GM18907 (cell line): ENCODE measurements at regions not wholly inside any gene's neighbourhood (a gene's known extent, or its start where the extent isn't known, plus 50 kb on each side); places are given as distances from the start of the nearest gene placed in this dataset.

Source experiments
- ATAC-seq: cut with Tn5 transposase; IDR thresholded peaks from one replicate; pipeline ENCODE4 v1.9.1; 2021; ENCODE audit warnings: mild to moderate bottlenecking, moderate library complexity; ENCODE audit not compliant: unreplicated experiment

DNA sequence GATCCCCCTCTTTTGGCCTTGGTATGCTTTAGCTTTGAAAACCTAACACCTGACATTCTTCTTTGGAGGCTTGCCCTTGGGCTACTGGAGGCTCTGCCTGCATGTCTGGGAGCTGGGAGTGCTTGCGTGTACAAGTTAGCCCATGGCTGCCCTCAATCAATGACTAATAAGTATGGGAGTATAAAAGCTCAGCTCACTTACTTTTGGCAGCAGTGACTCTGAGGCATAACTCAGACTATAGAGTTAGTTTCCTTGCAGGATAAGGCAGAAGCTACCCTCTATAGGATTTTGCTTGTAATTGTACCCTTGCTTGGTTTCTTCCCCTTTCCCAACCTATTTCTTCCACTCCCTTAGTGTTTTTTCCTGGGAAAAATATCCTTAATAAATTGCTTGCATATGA lies 247.9 kb downstream of the PPP1R2C start:
- no peak for ATAC-seq

DNA sequence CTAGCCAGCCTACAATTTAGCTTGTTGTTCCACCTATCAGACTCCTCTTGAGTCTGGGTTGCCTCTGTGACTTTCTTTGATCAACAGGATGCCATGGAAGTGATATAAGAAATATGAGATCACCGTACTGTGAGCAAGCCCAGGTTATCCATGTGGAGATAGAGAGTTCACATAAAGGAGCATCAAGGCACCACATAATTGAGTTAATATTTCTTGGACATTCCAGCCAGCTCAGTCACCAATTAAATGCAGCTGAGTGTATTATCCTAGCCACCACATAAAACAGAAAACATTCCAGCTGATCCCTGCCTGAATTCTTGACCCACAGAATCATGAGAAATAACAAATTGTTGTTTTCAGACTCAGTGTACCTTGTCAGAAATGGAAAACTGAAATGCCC lies 253.6 kb downstream of the PPP1R2C start:
- ATAC-seq, result no peak

DNA sequence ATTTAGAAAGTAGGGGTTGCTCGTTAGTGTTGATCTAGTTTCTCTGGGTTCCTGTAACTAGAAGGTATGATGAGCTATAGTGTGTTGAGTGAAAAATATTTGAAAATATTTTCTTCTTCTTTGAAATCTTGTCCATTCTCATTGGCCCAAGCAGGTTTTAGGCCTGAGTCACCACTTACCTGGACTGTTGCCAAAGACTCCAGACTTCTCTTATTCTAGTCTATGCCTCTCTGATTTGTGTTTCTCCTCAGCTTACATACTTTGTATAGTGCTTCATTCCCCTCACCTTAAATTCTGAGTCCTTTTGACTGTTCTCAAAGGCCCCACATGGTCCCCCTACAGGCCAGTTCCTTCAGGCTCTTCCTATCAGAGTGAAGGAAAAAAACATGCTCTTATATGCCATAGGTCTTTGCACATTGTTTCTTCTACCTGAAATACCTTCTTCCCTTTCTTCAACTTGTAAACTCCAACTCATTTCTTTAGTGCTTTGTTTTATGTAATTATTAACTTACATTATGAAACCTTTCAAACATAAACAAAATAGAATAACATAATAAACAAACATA lies 258.2 kb downstream of the PPP1R2C start:
- no peak for ATAC-seq

DNA sequence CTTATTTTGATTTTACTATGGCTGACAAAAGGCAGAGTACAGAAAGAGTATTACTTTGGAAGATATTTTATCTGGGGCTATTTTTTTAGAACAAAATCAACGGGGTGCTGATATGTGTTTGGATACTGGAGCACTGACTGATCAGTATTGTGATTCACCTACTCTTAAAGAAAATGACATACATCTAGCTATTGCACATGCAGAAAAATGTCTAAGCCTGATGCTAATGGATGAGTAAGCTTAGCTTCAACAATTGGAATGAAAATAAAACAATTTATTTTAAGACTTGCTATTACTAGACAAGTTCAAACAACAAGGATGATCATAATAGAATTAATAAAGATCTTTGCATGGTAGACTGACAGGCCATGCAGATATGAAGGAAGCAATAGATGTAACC lies 262.0 kb downstream of the PPP1R2C start:
- no peak for ATAC-seq

DNA sequence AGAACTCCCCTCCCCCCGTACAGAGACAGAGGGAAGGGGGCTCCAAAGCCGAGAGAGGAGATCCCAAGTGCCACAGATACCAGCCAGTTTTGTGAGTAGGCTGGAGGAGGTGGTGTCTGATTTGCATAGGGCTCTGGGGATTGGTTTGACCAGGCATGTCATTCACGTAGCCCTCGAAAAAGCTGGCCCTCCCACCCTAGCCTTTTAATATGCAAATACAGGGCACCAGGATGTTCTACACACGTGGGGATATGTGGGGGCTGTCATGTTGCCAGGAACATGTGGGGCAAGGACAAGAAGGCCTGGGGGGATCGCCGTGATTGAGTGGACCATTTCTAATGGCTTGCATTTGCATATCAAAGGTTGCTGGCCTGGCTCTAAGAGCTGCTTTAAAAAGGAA lies 272.9 kb downstream of the PPP1R2C start:
- ATAC-seq, result no peak

DNA sequence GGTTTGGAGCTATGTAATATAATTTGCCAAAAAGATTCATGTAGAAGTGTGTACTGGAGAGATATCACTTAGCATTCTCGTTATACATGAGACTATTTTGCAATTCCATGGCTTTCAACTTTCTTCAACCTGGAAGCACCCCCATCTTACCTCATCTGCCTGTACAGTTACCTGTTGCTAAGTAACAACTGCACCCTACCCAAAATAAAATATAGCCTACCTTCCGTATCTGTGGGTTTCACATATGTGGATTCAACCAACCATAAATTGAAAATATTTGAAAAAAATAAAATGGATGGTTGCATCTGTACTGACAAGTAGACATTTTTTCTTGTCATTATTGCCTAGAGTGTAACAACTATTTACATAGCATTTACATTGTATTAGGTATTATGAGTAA lies 278.3 kb downstream of the PPP1R2C start:
- ATAC-seq, result no peak

DNA sequence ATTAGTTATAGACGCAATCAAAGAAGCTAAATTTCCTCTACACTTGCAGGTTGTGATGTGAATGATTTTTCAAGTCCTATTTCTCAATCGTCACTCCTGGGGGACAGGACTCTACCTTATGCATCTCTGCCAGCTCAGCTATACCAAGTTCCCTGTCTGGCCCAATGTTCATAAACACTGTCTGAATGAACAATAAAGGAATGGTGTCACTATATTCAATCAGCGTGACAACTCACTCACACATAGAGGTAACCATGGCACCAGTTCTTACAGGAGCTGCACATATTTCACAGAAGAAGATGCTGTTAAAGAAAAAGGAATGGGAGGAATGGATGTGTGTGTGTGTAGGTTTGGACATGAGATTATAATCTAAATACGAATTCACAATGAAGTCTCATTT lies 280.6 kb downstream of the PPP1R2C start:
- ATAC-seq, result no peak

DNA sequence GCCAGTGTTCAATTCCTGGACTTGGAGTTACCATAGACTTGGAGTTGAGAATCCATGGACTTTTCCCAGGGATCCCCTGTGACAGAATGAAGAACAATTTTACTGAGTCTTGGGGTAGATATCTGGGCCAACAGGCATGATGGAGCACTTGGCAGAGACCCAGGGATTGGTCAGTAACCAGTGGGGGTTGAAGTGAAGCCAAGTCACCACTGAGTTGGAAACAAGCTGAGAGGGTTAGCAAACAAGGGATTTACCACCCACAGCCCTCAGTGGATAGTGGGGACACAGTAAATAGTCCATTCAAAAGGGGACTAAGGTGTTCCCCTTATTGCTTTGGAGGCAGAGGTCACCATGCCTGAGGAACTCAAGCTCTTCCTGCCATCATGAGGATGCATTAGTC lies 281.7 kb downstream of the PPP1R2C start:
- no peak for ATAC-seq

DNA sequence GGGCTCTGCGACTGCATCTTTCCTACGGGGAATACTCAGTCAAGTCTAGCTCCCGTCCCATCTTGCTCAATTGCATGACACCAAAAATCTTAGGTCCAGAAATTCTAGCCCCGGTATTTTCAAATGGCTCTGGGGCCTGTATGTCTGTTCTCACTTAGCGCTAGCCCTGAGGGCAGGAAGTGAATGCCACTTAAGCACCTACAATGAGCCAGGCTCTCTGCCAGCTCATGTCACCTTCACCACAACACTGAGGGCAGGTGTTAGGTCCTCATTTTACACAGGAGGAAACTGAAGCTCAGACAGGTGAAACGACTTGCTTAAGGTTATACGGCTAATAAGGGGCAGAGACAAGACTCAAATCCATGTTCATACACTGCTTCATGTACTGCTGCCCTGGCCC lies 282.8 kb downstream of the PPP1R2C start:
- ATAC-seq, result no peak

DNA sequence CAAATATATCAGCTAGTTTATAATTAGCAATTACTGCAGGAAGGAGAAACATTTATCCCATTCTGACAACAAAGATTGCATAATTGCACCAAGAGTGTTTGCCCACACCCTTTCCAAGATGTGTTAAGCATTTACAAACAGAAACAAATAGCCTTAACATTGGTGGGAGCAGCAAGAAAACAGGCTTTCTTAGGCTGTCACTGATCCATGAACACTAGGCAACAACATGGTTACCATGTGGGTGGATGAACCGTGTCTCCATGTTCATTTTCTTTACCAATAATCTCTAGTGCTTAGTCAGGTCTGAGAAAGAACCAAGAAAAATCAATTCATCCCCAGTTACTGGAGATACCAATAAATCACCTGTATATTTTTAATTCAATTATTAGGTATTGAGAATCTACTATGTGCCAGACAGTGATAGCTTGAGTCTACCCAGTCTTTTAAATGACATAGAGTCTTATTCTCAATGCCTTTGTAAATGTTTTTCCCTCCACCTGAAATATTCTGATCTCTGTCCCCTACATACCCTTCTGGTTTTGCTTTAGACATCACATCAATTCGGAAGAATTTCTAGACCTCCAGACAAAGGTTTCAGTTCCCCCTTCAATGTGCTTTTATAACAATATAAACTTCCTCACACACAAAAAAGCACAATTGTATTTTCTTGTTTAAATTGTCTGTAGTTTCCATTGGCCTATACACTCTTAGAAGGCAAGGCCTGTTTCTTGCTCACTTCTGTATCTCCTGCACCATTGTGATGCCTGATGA lies 286.6 kb downstream of the PPP1R2C start:
- ATAC-seq, result no peak

DNA sequence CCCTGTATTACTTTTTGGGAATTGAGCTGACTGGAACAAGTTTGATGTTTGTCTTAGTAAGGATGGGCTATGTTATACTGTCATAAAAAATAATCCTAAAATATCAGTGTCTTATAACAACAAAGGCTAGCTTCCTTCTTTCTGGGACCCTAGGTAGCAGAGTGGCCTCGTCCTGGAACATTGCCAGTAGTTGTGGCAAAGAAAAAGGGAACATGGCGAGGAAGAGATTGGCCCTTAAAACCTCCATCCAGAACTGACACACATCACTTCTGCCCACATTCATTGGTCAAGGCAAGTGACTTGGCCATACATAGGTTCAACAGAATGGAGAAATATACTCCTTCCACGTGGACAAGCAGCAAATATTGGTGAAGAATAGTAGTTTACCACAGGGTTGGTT lies 287.9 kb downstream of the PPP1R2C start:
- no peak for ATAC-seq

DNA sequence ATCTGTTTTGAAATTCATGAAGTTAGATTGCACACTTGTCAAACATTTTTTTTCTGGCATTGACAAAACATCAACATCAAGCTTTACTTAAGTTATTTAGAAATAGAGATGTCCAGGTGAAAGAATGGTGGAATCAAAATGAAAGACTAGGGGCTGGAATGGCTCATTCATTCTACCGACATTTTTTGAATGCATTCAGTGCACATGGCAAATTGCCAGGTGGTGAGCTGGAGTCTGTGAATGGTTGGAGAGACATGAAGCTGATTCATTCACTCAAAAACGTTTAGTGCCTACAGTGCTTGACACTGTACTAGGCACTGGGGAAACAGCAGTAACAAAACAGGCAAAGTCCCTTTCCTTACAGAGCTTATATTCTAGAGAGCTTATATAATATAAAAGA lies 292.4 kb downstream of the PPP1R2C start:
- ATAC-seq, result no peak

DNA sequence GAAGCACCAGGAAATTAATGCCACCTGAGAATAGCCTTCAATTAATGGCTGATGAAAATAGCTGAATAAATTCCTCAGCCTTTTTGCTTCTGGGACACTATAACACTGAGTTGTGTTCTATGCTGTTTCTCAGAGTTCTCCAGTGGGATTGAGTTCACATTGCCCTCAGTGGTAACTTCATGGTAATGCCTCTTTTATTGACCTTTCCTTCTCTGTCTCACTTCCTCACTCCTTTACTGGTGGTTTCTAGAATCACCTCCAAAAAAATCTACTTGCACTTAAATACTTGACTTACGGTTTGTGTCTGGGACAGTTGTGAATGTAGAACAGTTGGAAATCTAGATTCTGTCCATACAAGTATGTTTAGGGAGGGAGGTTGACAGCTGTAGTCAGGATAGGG lies 293.7 kb downstream of the PPP1R2C start:
- no peak for ATAC-seq

DNA sequence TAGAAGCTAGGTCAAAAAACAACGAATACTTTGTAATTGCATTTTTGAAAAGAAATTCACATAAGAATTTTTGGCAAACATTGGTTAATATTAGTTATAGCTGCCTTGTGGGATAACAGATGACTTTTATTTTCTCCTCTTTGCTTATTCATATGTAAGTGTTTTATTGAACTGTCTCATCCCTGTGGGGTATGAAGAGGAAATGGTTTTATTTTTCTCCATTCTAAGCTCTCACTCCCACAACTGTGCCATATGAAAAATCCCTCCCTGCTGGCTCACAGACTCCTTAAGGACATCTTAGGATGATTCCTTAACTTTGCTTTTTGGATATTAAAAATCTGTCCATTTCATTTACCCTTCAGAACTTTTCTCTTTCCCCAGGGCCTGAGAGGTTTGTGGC lies 300.6 kb downstream of the PPP1R2C start:
- no peak for ATAC-seq

DNA sequence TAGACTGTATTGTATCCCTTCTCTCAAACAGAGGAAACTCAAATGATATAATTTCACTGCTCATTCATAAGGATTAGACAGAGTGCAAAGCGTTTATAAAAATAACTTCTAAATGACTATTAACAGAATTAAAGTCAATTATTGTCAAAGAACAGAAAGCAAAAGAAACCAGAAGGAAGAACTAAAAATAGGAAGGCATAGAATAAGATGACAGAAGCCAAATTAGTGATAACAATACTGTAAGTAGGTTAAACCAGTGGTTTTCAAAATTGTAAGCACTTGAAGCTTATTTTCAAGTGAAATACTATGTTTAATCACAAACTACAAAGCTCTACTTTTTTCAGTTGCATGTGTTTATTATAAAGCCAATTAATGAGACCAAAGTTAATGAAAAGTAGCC lies 305.2 kb downstream of the PPP1R2C start:
- ATAC-seq, result no peak

DNA sequence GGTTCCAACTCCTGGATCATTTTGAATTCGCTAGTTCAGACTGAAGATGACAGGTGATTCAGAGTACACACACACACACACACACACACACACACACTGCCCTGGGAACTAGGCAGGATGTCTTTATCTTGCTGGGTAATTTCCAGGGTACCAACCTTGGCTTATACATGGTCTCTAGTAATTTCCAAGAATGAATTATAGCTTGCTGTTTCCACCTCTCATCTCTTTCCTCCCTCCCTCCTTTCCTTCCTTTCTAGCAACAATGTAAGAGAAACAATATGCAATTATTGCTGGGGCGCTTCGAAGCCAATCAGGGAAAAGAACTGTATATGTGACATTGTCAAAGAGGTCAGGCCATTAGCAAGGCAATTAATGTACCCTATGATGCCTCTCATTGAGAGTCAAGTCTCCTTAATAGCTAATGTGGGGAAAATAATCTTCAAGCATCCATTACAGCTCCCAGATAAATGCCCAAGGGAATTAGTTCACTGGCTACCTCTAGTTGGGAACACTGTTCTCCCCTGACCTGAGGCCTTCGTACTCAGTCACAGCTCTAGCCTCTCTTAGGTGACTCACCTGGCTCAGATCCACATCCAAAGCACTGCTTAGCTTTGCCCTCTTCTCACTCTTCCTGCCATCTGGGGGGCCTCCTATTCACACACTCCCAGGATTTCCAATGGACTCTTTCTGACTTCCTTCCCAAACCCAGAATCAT lies 311.5 kb downstream of the PPP1R2C start:
- ATAC-seq, result no peak

DNA sequence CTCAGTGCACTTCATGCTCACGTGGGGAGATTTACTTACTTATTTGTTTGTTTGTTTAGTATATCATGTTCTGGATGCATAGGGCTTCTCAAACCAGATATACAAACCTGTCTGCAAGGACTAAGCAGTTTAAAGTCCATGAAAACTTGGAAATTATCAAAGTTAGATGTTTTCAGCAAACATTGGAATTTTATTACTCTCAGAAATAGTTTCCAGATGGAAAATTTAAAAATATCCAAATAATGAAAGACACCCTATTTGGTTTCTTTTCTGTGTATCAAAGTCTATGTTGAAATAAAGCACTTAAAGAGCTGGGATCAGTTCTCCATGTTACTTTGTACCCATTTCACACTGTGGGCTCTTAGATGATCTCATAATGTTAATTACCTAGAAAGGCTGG lies 312.1 kb downstream of the PPP1R2C start:
- no peak for ATAC-seq

DNA sequence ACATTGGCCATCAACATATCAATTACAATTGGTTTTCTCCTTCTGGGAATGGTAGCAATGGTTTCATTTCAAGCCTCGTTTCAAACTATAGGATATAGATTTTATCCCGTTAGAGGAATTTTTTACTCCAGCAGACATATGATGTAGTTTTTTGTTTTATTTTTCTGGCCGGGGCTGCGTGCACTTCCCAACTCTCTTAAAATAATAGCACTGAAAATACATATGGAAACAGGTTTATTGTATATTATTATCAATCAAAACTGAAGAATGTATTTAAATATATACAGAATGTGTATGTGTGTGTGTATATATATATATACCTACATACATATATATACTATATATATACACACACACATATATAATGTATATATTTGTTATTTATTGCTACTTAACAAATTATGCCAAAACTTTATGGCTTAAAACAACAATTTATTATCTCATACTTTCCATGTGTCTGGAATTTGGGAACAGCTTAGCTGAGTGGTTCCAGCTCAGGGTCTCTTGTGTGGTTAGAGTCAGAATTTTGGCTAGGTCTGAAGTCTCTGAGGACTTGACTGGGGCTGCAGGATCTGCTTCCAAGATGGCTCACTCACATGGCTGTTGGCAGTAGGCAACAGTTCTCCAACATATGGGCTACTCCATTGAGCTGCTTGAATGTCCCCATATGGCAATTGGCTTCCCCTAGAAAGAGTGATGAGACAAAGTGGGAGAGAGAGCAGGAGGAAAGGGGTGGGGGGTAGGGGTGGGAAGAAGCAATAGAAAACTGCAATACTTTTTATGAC lies 314.1 kb downstream of the PPP1R2C start:
- no peak for ATAC-seq

DNA sequence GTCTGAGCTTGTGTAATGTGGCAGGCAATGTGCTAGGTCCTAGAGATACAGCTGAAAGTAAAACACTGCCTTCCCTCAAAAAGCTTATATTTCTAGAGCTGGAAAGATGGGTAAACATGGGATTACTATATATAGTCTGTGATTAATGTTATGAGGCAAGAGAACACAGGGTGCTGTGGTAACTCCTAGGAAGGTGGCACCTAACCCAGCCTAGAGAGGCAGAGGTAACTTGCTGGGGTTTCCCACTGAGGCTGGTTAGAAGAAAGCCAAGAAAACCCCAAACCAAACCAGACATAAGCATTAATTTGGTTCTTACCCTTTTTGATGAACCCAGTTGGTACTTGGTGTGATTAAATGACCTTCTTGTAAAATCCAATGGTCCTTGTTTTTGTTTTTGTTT lies 315.0 kb downstream of the PPP1R2C start:
- ATAC-seq, result no peak

DNA sequence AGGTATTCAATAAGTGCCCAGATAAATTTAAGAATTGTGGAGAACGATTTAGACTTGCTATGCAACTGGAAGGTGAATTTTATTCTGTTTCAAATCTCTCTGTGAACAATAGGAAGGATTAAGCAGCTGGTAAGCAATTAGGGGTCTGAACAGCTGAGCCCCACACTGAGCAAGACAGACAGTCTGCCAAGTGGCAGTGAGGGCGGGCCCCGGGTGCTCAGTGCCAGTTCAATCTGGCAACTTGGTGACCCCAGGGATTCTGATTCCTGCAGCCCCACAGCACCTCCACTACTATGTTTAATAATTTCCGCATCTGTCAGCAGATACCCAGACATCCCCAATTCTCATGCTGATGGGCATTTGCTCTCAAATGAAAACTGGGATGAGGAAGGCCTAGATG lies 317.3 kb downstream of the PPP1R2C start:
- ATAC-seq, result no peak

DNA sequence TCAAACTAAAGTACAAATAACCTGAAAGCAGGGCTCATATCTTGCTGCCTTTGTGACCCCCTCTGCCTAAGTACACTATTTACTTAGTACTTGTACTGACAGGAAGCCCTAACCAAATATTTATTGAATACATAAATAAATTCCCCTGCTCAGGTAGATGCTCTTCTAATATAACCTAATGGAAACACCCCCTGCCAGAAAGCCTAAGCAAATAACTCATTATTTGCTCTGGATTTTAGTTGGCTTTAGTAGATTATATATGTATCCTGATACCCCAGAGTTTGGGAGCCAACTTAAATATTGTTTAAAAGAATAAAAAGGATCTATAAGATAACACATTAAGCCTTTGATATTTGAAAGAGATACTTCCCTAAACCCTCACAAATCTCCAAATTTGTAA lies 318.2 kb downstream of the PPP1R2C start:
- no peak for ATAC-seq
